Cardiac muscle cell (in vitro differentiated cells and primary cell): ENCODE measurements at regions not wholly inside any gene's neighbourhood (a gene's known extent, or its start where the extent isn't known, plus 50 kb on each side); places are given as distances from the start of the nearest gene placed in this dataset.

Source experiments
- DNase-seq, 2 donors: peaks; one replicate each; pipeline versions ENCODE4 v3.0.0 to v3.0.0-alpha.2; 2010 to 2017; ENCODE audit warnings: low read depth in 1 of 2, low spot score in 1 of 2
- H3K27ac ChIP-seq: fragments of 200-600 bp; sonication (generic); 2 replicates; pipeline ENCODE4 v1.5.1; 2016
- H3K27me3 ChIP-seq: fragments of 200-600 bp; sonication (generic); 2 replicates; pipeline ENCODE4 v1.6.0; 2016; ENCODE audit warnings: control low read depth
- H3K36me3 ChIP-seq: fragments of 200-600 bp; sonication (generic); 2 replicates; pipeline ENCODE4 v1.5.1; 2016; ENCODE audit warnings: control low read depth
- H3K4me1 ChIP-seq: fragments of 200-600 bp; sonication (generic); 2 replicates; pipeline ENCODE4 v1.8.1; 2017; ENCODE audit warnings: low read depth, mild to moderate bottlenecking, mixed run types
- H3K4me3 ChIP-seq: fragments of 200-600 bp; sonication (generic); 2 replicates; pipeline ENCODE4 v1.5.1; 2016; ENCODE audit warnings: mild to moderate bottlenecking
- H3K9me3 ChIP-seq: fragments of 200-600 bp; sonication (generic); 2 replicates; pipeline ENCODE4 v1.5.1; 2017; ENCODE audit warnings: low read depth, mild to moderate bottlenecking, control low read depth
- CTCF ChIP-seq: IDR thresholded peaks from 2 replicates; pipeline ENCODE4 v1.5.1; 2012; ENCODE audit warnings: low read depth, mild to moderate bottlenecking, low read length

GRCh38 chr19:28941833-28942232, 271.1 kb downstream of the UQCRFS1 start:
- H3K27ac ChIP-seq: no peak overlapping the region

GRCh38 chr19:28940751-28941500, 272.0 kb downstream of the UQCRFS1 start:
- Histone ChIP-seq H3K27me3 (no peaks in the 10 kb centered on the region), H3K27ac (no peak overlapping the region), H3K9me3 (no peaks in the 10 kb centered on the region), H3K4me3 (no peak overlapping the region), H3K36me3 (no peaks in the 10 kb centered on the region), H3K4me1 (no peaks in the 10 kb centered on the region)
- TF ChIP-seq CTCF: no peak
- peak in 1 of 2 donors; percentile 80 for DNase-seq

More at GRCh38 chr19:28941833-28942232, 271.1 kb downstream of the UQCRFS1 start:
- H3K9me3 ChIP-seq: no peaks in the 10 kb centered on the region
- TF ChIP-seq CTCF: no peak
- H3K4me1 ChIP-seq: no peaks in the 10 kb centered on the region
- no peaks in the 10 kb centered on the region for H3K27me3 ChIP-seq
- no peaks in the 10 kb centered on the region for H3K36me3 ChIP-seq
- H3K4me3 ChIP-seq: no peak overlapping the region
- peak in 1 of 2 donors; percentile 44 for DNase-seq

- no peak for DNase-seq
- H3K9me3 ChIP-seq: no peaks in the 10 kb centered on the region
- no peak overlapping the region for H3K27ac ChIP-seq
- no peak overlapping the region for H3K4me3 ChIP-seq
- no peak for TF ChIP-seq CTCF
- no peaks in the 10 kb centered on the region for H3K36me3 ChIP-seq
- no peaks in the 10 kb centered on the region for H3K4me1 ChIP-seq
- no peaks in the 10 kb centered on the region for H3K27me3 ChIP-seq
Measured at GRCh38 chr19:28939236-28939635, 273.7 kb downstream of the UQCRFS1 start.

GRCh38 chr19:28936001-28936400, 276.9 kb downstream of the UQCRFS1 start:
- Histone ChIP-seq H3K9me3 (no peaks in the 10 kb centered on the region), H3K27me3 (no peaks in the 10 kb centered on the region), H3K27ac (no peak overlapping the region), H3K4me3 (no peak overlapping the region), H3K4me1 (no peaks in the 10 kb centered on the region), H3K36me3 (no peaks in the 10 kb centered on the region)
- TF ChIP-seq CTCF: no peak
- DNase-seq: no peak

- peak in 1 of 2 donors; percentile 13 for DNase-seq
- TF ChIP-seq CTCF: no peak
- H3K36me3 ChIP-seq: no peaks in the 10 kb centered on the region
- no peak overlapping the region for H3K4me3 ChIP-seq
- no peaks in the 10 kb centered on the region for H3K4me1 ChIP-seq
- no peak overlapping the region for H3K27ac ChIP-seq
- H3K27me3 ChIP-seq: no peaks in the 10 kb centered on the region
- no peaks in the 10 kb centered on the region for H3K9me3 ChIP-seq
Measured at GRCh38 chr19:28934631-28935030, 278.3 kb downstream of the UQCRFS1 start.
